Kidney capillary endothelial cell (primary cell): ENCODE measurements at regions not wholly inside any gene's neighbourhood (a gene's known extent, or its start where the extent isn't known, plus 50 kb on each side); places are given as distances from the start of the nearest gene placed in this dataset.

ENCODE experiments used
- DNase-seq: peaks from one replicate; pipeline ENCODE4 v3.0.0-alpha.2; 2018; ENCODE audit warnings: low spot score

GRCh38 chr14:89015016-89015415 is 190.6 kb downstream of the TTC8 start:
- no peak for DNase-seq

GRCh38 chr14:89017417-89017816 is 193.0 kb downstream of the TTC8 start:
- no peak for DNase-seq

DNA sequence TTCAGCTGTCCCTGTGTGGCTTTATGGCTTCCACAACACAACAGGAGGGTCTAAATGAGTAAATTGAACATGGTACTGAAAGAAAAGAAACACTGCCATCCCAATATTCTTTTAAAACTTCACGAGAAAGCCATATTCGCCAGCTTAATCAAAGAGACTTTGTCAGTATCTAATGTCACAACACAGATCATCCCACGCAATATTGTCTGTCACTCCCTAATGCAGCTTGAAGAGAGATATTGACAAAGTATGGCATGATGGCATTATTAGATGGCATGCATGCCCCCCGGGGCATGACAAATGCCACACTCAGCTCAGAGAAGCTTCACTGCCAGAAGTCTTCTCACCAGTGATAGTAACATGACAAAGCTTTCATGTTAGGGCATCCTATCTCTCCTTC is 197.8 kb downstream of the TTC8 start:
- DNase-seq = no peak

GRCh38 chr14:89024691-89025090 is 200.2 kb downstream of the TTC8 start:
- DNase-seq = no peak

DNA sequence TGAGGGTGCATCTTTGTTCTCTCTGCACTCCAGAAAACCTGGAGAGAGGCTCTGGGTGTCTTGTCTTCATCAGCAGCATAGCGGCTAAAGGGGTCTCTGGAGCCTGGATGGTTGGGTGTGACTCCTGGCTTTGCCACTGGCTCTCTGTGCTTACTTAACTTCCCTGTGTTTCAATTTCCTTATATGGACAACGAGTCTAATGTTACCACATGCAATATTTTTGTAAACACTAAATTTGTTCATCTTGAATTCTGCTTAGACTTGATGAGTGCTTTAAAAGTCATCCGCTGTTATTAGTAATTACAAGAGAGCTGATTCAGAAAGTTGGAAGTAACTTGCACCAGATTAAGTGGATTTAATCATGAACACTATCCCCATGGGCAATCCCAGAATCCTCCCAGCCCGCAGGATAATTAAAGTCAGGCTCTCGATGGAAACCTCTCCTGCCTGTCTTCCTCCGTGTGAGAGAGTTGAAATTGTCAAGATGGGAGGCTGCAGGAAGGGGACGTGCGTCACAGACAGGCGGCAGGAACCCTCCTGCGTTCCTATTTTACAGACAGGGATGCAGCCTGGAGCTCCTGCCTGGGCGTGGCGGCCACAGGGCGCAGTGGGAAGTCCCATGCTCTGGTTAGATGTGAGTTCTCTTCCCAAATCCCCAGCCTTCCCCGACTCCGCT is 201.2 kb downstream of the TTC8 start:
- DNase-seq = no peak

GRCh38 chr14:89027097-89027740 is 202.8 kb downstream of the TTC8 start:
- peak; percentile 51 for DNase-seq

- DNase-seq = no peak
Observed at GRCh38 chr14:89028462-89029134, 204.1 kb downstream of the TTC8 start.

- no peak for DNase-seq
Observed at GRCh38 chr14:89029961-89030694, 205.7 kb downstream of the TTC8 start.

GRCh38 chr14:89030921-89031320 is 206.5 kb downstream of the TTC8 start:
- DNase-seq = no peak

- no peak for DNase-seq
Observed at GRCh38 chr14:89032086-89032649, 207.7 kb downstream of the TTC8 start.

DNA sequence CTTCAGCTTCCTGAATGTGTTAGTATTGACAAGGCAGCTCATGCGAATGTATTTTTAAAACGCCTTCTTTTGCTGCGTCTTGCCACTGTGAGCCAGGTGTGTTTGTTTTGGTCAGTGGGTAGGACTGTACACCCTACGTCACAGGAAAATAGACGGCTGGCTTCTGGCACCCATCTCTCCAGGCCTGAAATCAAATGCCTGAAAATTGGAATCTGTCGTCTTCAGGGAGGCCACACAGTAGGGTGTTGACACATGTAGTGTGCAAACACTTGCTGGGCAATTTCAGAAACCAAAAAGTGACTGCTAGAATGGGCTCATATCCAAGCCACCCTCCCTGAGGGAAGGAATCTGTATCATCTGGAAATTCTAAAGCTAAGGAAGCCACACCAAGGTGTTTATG is 209.3 kb downstream of the TTC8 start:
- DNase-seq = no peak

DNA sequence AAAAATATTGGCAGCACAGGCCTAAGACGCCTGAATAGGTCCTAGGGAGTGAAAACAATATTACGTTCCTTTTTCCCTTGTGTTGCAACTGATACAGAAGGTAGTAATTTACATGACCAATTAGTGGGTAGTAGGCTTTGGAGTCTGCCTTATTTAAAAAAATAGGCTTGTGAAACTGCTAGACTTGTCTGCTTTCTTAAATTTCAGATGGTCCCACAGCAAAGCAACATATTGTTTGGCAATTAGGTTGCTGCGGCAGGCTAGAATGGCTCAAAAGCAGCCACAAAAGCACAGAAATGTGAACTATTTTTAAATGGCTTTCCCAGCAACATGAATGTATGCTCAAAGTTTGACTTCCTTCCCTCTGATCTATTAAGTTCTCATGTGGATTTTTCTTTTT is 211.9 kb downstream of the TTC8 start:
- DNase-seq = no peak

- no peak for DNase-seq
Observed at GRCh38 chr14:89037065-89037464, 212.6 kb downstream of the TTC8 start.

GRCh38 chr14:89040080-89040459 is 215.6 kb downstream of the TTC8 start:
- DNase-seq = no peak

DNA sequence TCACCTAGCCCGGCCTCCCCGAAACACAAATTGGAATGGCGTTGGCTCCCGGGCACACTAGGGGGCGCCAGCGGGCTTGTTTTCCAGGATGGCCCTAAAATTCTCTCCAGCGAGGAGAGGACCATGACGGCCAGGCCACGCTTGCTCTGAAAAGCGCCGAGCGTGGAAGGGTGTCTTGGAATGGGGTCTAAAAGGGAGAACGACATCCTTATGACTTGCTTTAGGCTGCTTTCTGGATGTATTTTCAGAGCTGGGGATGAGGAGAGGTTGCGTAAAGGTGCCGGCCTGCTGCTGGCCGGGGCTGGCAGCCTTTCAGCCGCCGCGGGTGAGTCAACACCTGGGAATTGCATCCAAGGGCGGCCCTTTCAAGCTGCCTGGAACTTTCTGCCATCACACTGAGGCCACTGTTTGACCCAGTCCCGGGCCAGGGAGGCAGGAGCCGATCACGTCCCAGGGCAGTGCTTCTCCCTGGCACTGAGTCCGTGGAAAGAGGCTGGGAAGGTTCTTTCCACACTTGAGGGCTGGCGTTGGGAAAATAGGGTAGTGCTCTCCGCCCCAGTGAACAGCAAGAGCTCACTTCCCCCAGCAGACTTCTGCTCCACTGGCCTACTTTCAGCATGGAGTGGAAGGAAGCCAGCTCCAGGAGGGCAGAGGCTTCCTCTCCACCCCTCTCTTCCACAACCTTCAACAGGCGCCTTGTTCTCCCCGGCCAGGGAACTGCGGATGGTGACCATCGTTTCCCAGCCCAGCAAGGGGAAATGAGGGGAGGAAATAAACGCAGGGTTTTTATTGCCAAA is 216.2 kb downstream of the TTC8 start:
- peak; percentile 79 for DNase-seq

DNA sequence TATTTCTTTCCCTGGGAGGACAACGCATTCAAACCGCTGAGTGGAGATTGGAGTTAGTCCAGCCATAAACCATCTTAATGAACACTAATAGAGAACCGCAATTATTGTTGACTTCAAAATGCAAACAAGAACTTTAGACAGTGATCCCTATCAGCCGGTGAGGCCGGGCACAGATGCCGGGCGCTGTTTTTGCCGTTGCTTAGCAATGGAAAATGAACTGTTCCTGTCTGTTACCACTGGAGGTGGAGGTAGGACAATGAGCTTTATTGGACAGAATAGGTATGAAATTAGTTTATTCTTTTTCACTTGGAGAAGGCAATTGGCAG is 216.8 kb downstream of the TTC8 start:
- DNase-seq = no peak

DNA sequence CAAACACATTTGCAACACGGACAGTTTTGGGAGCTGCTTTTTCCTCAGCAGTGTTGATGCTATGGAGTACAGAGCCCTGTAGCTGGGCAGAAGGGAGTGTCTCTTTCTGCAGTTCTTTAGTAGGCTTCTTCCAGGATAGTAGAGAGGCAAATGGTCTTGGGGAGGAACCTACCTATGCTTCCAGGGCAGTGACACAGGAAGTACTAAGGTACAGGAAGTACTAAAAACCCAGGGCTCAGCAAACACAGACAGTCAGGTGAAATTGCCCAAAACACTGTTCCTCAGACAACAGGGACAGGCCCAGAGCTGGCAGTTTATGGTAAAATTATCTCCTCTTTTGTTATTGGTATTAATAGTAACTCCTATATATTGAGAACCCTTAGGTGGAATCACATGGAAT is 217.6 kb downstream of the TTC8 start:
- no peak for DNase-seq

GRCh38 chr14:89053303-89053702 is 228.9 kb downstream of the TTC8 start:
- DNase-seq = no peak

DNA sequence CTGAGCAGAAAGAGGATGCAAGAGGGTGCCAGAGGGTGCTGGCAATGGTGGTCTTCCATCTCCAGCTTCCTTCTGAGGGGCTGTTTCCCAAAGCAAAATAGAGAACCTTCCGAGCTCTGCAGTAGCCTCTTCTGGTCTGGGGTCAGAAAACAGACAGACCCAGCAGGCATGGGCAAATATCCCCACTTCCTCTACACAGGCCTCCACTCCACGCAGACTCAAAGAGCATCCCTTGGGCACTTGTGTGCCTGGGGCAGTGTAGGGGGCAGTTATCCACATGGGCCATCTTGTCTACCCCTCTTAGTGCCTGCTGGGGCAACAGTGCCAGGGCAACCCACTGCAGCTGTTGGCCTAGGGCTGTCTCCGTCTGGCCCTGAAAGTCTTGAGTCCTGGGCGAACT is 231.9 kb downstream of the TTC8 start:
- DNase-seq = no peak

GRCh38 chr14:89058697-89059096 is 234.2 kb downstream of the TTC8 start:
- DNase-seq = no peak

- no peak for DNase-seq
Observed at GRCh38 chr14:89060191-89060590, 235.7 kb downstream of the TTC8 start.

DNA sequence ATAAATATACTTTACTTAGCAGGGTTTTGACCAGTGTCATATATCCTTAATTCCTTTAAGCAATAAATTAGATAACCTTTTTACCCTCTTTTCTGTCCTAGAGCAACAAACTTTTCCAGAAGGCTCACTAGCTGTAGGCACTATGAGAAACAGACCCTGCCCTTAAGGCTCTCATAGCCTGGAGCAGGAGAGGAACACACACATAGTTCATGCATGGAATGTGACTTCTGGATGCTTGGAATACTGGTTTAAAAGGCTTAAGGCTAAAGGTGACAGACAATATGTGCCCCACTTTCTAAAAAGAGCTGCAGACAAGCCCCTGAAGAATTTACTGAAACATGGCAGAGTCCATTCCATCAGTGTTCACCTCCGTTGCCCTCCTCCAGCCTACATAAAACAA is 237.2 kb downstream of the TTC8 start:
- no peak for DNase-seq
